Vagina (tissue), 2 donors: ENCODE measurements at regions not wholly inside any gene's neighbourhood (a gene's known extent, or its start where the extent isn't known, plus 50 kb on each side); places are given as distances from the start of the nearest gene placed in this dataset.
"Not testable (repeated sequence)": the region's sequence is repeated elsewhere in the genome, so short reads cannot be mapped to it uniquely, and the experiment has no call there.

ENCODE experiments used
- DNase-seq, 2 donors: peaks; one replicate each; pipeline ENCODE4 v3.0.0-alpha.2; 2017; ENCODE audit errors: extremely low spot score in 2 of 2
- H3K27ac ChIP-seq: fragments of 200-600 bp; sonication (generic); one replicate; pipeline ENCODE4 v1.5.1; 2019
- H3K27me3 ChIP-seq: fragments of 200-600 bp; sonication (generic); one replicate; pipeline ENCODE4 v1.5.1; 2019
- H3K36me3 ChIP-seq, 2 donors: fragments of 200-600 bp; sonication (generic); one replicate each; pipeline ENCODE4 v1.5.1; 2017 to 2019
- H3K4me1 ChIP-seq: fragments of 200-600 bp; sonication (generic); one replicate; pipeline ENCODE4 v1.5.1; 2019
- H3K4me3 ChIP-seq, 2 donors: fragments of 200-600 bp; sonication (generic); 1 replicate in 1 of 2; 2 replicates in 1 of 2; pipeline ENCODE4 v1.5.1; 2016 to 2019
- H3K9me3 ChIP-seq: fragments of 200-600 bp; sonication (generic); one replicate; pipeline ENCODE4 v1.5.1; 2019
- CTCF ChIP-seq, 3 experiments: fragments of 450-650 bp in 2 of 3; fragments of 200-600 bp in 1 of 3; sonication (generic) in 1 of 3; IDR thresholded peaks; one replicate each; pipeline ENCODE4 v1.5.1; 2017 to 2019; ENCODE audit warnings: antibody characterized with exemption in 3 of 3, mild to moderate bottlenecking in 2 of 3, moderate library complexity in 2 of 3
- POLR2A ChIP-seq, 2 donors: fragments of 450-650 bp; IDR thresholded peaks; one replicate each; pipeline ENCODE4 v1.6.1; 2017; ENCODE audit warnings: antibody characterized with exemption in 2 of 2, mild to moderate bottlenecking in 2 of 2, moderate library complexity in 2 of 2
- POLR2AphosphoS5 ChIP-seq, 2 donors: sonication (generic); formaldehyde crosslinking; IDR thresholded peaks; one replicate each; pipeline ENCODE4 v1.9.0; 2017; ENCODE audit warnings: antibody characterized with exemption in 2 of 2, mild to moderate bottlenecking in 2 of 2, low read depth in 1 of 2; ENCODE audit not compliant: insufficient read depth in 1 of 2
- intact Hi-C: fragments of 100-400 bp; cut with DNase I; formaldehyde crosslinking; loops from one replicate; pipeline ENCODE4 v1.15.1; 2023

GRCh38 chr2:210859314-210859713, 302.9 kb downstream of the CPS1 start:
- no peak for TF ChIP-seq POLR2AphosphoS5 (IDR thresholded peaks at IDR 0.05; ENCODE audit: insufficient read depth in 1 of 2, low read depth in 1 of 2)
- TF ChIP-seq CTCF (IDR thresholded peaks at IDR 0.05), result no peak
- no peak for TF ChIP-seq POLR2A (IDR thresholded peaks at IDR 0.05)
- Histone ChIP-seq H3K9me3 (no peaks in the 10 kb centered on the region), H3K36me3 (no peaks in the 10 kb centered on the region), H3K27me3 (no peaks in the 10 kb centered on the region), H3K27ac (no peak overlapping the region), H3K4me1 (no peaks in the 10 kb centered on the region), H3K4me3 (no peak overlapping the region)
- intact Hi-C loops, result no loop called here
- DNase-seq, result no peak

GRCh38 chr2:210860276-210860675, 303.9 kb downstream of the CPS1 start:
- DNase-seq, result no peak
- TF ChIP-seq POLR2A (IDR thresholded peaks at IDR 0.05), result no peak
- no peak for TF ChIP-seq CTCF (IDR thresholded peaks at IDR 0.05)
- TF ChIP-seq POLR2AphosphoS5 (IDR thresholded peaks at IDR 0.05; ENCODE audit: insufficient read depth in 1 of 2, low read depth in 1 of 2), result no peak

GRCh38 chr2:210861038-210861665, 304.8 kb downstream of the CPS1 start:
- no peak overlapping the region for H3K27ac ChIP-seq
- H3K4me1 ChIP-seq, result no peaks in the 10 kb centered on the region
- H3K4me3 ChIP-seq, result no peak overlapping the region
- no peak for DNase-seq
- intact Hi-C loops, result no loop called here
- H3K36me3 ChIP-seq, result no peaks in the 10 kb centered on the region
- H3K9me3 ChIP-seq, result no peaks in the 10 kb centered on the region
- TF ChIP-seq CTCF (IDR thresholded peaks at IDR 0.05), result no peak
- TF ChIP-seq POLR2AphosphoS5 (IDR thresholded peaks at IDR 0.05; ENCODE audit: insufficient read depth in 1 of 2, low read depth in 1 of 2), result no peak
- TF ChIP-seq POLR2A (IDR thresholded peaks at IDR 0.05), result no peak
- H3K27me3 ChIP-seq, result no peaks in the 10 kb centered on the region

More at GRCh38 chr2:210860276-210860675, 303.9 kb downstream of the CPS1 start:
- intact Hi-C loops, result no loop called here
- Histone ChIP-seq H3K9me3 (no peaks in the 10 kb centered on the region), H3K27me3 (no peaks in the 10 kb centered on the region), H3K4me1 (no peaks in the 10 kb centered on the region), H3K36me3 (no peaks in the 10 kb centered on the region), H3K4me3 (no peak overlapping the region), H3K27ac (no peak overlapping the region)

- Histone ChIP-seq H3K4me3 (no peak overlapping the region), H3K9me3 (no peaks in the 10 kb centered on the region), H3K4me1 (no peaks in the 10 kb centered on the region), H3K27me3 (no peaks in the 10 kb centered on the region), H3K27ac (no peak overlapping the region), H3K36me3 (no peaks in the 10 kb centered on the region)
- intact Hi-C loops, result no loop called here
- TF ChIP-seq POLR2AphosphoS5 (IDR thresholded peaks at IDR 0.05; ENCODE audit: insufficient read depth in 1 of 2, low read depth in 1 of 2) (no peak), POLR2A (IDR thresholded peaks at IDR 0.05) (no peak), CTCF (IDR thresholded peaks at IDR 0.05) (no peak)
- no peak for DNase-seq
Measured at GRCh38 chr2:210862283-210863065, 306.1 kb downstream of the CPS1 start.

GRCh38 chr2:210863283-210863682, 306.9 kb downstream of the CPS1 start:
- intact Hi-C loops, result no loop called here
- TF ChIP-seq POLR2A (IDR thresholded peaks at IDR 0.05), result no peak
- TF ChIP-seq POLR2AphosphoS5 (IDR thresholded peaks at IDR 0.05; ENCODE audit: insufficient read depth in 1 of 2, low read depth in 1 of 2), result no peak
- TF ChIP-seq CTCF (IDR thresholded peaks at IDR 0.05), result no peak
- H3K27ac ChIP-seq, result no peak overlapping the region

GRCh38 chr2:210871566-210871965, 315.2 kb downstream of the CPS1 start:
- not testable (repeated sequence) for H3K36me3 ChIP-seq, H3K27ac ChIP-seq, H3K4me3 ChIP-seq, DNase-seq, H3K27me3 ChIP-seq, H3K9me3 ChIP-seq, H3K4me1 ChIP-seq
- intact Hi-C loops, result loop anchor here (5.0 kb wide), 1 partner anchor 176 kb away; no protein-coding TSS in a partner anchor

More at GRCh38 chr2:210863283-210863682, 306.9 kb downstream of the CPS1 start:
- Histone ChIP-seq H3K9me3 (no peaks in the 10 kb centered on the region), H3K27me3 (no peaks in the 10 kb centered on the region), H3K4me3 (no peak overlapping the region), H3K4me1 (no peaks in the 10 kb centered on the region), H3K36me3 (no peaks in the 10 kb centered on the region)
- DNase-seq, result no peak
